Peyer's patch (tissue), 4 donors: ENCODE measurements at regions not wholly inside any gene's neighbourhood (a gene's known extent, or its start where the extent isn't known, plus 50 kb on each side); places are given as distances from the start of the nearest gene placed in this dataset.

ENCODE experiments used
- POLR2A ChIP-seq, 2 donors: fragments of 450-650 bp; IDR thresholded peaks; one replicate each; pipeline ENCODE4 v1.5.1; 2017; ENCODE audit warnings: antibody characterized with exemption in 2 of 2, mild to moderate bottlenecking in 2 of 2, moderate library complexity in 2 of 2
- TF ChIP-seq, protein P1 (sequence below), 6 experiments: fragments of 450-650 bp in 4 of 6; fragments of 200-600 bp in 2 of 6; sonication (generic) in 1 of 6; IDR thresholded peaks; one replicate each; pipeline ENCODE4 v1.5.1; 2017 to 2019; ENCODE audit warnings: antibody characterized with exemption in 6 of 6, mild to moderate bottlenecking in 3 of 6, moderate library complexity in 1 of 6

DNA sequence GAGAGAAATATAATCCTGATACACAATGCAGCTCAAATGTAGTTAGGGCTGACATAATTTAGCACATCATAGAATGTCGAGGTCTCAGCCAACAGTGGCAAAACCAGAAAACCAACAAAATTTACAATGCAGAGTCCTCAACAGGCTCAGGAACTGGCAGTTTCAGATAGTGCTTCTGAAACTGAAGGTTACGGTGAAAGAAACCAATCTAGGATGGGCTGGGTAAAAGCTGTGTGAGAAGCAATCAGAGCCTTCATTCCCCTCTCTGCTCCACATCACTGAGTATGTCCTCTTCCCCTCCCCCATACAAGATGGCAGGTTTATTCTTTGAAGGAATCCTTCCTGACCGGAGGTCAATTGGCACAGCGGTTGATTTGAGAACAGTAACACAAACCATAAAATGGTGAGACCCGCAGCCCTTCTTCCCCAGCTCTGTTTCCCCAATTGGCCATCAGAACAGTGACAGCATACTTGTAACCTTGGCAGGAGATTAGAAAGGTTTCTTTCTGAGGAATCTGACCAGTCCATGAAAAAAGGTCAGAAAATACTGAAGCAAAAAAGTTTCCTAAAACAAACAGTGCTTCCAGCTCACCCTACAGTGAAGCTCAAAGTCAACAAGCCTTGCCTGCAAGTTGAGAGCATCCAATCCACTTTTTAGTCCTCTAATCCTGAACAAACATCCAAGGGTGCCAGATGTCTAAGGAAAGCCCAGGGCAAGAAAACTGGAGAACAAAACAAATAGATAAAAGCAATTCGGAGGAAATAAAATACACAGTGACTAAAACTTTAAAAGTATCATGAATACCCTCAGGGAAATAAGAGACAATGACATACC is 53.9 kb upstream of the IL6 start:
- TF ChIP-seq, protein P1, sequence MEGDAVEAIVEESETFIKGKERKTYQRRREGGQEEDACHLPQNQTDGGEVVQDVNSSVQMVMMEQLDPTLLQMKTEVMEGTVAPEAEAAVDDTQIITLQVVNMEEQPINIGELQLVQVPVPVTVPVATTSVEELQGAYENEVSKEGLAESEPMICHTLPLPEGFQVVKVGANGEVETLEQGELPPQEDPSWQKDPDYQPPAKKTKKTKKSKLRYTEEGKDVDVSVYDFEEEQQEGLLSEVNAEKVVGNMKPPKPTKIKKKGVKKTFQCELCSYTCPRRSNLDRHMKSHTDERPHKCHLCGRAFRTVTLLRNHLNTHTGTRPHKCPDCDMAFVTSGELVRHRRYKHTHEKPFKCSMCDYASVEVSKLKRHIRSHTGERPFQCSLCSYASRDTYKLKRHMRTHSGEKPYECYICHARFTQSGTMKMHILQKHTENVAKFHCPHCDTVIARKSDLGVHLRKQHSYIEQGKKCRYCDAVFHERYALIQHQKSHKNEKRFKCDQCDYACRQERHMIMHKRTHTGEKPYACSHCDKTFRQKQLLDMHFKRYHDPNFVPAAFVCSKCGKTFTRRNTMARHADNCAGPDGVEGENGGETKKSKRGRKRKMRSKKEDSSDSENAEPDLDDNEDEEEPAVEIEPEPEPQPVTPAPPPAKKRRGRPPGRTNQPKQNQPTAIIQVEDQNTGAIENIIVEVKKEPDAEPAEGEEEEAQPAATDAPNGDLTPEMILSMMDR (IDR thresholded peaks at IDR 0.05): no peak
- no peak for TF ChIP-seq POLR2A (IDR thresholded peaks at IDR 0.05)
